NCI-H2196 (cell line): ENCODE measurements at regions not wholly inside any gene's neighbourhood (a gene's known extent, or its start where the extent isn't known, plus 50 kb on each side); places are given as distances from the start of the nearest gene placed in this dataset.
"Not testable (repeated sequence)": the region's sequence is repeated elsewhere in the genome, so short reads cannot be mapped to it uniquely, and the experiment has no call there.

ENCODE experiments used
- DNase-seq: peaks from one replicate; lab custom pipeline; 2025; ENCODE audit not compliant: unreplicated experiment; lab: John Stamatoyannopoulos, UW

DNA sequence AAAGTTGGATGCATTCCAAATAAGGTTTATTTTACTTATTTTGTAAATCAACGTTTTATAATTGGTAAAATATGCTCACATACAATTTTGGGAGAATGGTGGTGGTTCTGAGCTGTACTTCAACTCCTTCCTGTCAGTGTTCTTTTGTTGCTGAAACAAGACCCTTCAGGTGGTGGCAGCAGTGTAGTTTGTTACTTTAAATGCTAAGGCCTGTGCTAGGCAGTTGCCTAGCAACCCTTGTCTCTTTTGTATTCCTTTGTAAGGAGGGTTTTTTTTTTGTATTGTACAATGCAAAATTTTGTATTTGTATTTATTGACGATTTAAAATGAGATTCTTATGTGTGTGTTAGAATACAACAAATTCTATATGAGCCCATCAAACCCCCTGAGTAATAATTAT lies 166.0 kb upstream of the FAM98A start:
- no peak for DNase-seq

DNA sequence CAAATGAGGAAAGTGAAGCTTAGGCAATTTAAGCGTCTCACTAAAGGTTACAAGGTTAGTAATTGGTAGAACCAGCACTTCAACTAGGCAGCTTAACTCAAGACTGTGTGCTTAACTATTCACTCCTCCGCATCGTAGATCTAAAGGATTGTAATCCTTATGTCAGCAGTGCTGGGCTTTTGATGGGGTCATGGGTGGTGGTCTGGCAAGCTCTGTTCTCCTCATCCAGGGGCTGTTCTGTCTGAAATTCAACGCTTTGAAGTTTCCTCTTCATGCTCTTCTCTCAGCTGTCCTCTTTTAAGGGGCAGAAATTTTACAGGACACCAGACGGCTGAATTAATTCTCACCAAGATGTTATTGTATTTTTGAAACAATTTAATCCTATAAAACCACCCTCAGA lies 165.5 kb upstream of the FAM98A start:
- DNase-seq = no peak

DNA sequence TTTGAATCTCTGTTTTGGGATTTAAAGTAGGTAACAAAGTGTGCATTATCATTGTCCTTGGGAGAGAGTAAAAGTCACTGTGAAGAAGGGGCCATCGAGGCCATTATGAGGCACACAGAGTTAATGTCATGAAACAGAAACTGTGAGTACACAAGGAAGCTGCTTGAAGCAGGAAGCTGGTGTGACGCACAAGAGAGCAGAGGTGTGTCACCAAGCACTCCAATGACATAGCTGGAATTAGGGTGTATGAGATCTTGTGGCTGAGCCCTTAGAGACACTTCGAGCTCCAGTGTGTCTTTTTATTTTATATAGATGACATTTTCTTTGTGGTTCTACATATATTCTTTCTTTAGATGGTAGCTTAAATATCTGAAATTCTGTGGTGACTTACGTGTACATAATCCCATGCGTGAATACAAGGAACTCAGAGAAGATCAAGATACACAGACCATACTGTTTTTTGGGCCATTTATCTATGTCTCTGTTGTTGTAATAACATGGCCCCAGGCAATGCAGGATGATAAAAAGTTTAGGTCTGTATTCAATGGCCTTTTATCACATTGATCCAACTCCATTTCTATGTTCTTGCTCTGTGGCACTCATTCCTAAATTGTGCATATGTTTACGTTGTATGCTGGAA lies 164.7 kb upstream of the FAM98A start:
- no peak for DNase-seq

DNA sequence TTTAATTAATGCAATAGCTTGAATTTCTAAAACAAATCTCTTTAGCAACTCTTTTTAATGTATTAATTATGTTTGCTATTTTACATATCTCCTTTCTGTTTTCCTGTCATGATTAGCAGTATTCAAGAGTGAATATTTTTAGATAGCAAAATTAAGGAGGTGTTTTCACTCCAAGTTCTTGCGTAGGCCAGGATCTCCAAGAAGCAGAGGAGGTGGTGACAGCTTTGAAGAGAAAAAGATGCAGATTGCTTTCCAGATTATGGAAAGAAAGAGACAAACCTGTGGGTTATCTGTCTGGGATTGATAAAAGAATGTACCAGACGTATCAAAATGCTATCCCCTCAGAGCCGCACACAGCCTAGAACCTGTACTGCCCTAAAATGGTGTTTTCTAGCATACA lies 163.5 kb upstream of the FAM98A start:
- DNase-seq = no peak

DNA sequence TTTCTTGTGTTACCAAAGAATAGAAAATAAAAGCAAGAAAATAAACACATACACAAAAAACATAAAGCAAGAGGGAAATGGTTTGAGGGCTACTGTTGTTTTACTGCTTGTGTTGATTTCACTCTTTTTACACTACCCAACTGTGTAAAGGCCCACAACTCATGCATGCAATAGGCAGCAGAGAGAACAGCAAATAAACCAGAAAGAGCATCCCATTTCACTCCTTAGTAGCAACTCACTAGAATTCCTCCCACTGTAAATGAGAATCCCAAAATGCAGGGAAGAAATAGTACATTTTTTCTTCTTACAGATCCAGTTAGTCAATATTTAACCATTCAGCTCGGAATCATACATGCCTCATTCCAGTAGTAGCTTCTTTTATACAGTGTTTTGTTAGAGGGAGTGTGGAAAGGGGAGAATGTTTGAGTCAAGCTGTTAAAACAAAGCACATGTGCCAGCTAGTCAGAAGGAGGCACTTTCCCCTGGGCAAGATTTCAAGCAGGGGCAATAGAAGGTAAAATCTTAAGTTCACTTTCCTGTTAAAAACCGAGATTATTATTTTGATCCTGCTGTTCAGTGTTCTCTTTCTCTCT lies 147.2 kb upstream of the FAM98A start:
- DNase-seq = no peak

DNA sequence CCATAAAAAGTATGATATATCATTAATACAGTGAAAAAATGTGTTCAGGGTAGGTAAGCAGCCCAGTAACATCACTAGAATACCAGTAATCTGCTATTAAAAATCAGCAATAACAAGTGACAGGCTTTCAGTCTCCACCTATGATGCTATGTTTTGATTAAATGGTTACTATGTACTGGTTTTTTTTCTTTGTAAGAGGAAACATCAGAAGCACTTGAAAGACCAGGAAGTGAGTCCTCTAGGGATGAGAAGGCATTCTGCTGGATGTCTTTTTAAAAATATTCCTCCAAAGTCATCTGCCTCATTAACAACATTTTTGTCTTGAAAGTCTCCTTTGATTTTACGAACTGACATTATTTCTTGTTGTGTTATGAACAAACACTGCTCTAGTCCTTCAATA lies 136.0 kb upstream of the FAM98A start:
- no peak for DNase-seq

DNA sequence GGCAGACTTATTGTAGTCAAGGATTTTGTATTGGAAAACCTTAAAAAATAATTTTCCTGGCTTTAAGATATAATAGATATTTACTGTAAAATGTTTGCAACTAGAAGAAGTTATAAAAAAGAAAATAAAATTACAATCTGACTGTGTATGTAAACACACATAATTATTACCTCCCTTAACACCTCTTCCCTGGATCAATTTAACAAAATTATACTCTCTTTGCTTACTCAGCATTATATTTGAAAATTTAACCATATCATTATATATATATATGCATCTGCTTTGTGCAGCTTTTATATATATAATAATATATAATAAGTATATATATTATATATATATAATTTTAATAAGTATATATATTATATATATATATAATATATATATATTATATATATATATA lies 131.7 kb upstream of the FAM98A start:
- no peak for DNase-seq

DNA sequence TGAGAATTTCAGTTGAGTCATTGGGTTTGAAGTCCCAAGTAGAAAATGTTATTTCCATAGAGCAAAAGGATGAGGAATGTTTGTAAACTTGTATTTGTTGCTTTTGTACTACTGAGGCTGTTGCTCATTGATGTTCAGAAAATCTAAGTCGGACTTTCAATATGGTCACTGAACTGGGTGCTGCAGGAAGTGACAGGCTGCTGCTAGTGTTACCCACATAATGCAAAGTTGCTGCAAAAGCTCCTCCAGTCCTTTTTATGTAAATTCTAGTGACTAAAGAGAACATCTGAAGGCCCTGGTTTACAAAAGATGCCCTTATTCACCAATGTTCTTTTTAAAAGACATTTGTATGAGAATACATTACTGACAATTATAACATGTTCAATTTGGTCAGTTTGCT lies 131.1 kb upstream of the FAM98A start:
- no peak for DNase-seq

DNA sequence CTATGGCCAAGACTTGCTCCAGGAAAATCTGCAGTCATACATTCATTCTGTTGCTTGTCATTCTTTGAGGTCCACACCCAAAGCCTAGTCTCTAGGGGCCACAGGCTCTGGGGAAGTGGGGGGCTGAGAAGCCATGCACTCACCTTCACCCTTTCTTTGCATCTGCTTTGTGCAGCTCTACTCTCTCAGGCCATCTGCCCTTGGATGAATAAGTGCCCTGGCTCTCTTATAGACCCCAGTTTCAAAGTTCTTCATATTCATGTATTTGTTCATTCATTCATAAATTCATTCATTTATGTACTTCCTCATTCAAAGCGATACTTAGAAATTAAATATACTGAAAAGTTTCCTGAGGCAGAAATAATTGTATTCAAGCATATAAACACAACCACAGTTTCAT lies 130.3 kb upstream of the FAM98A start:
- no peak for DNase-seq

DNA sequence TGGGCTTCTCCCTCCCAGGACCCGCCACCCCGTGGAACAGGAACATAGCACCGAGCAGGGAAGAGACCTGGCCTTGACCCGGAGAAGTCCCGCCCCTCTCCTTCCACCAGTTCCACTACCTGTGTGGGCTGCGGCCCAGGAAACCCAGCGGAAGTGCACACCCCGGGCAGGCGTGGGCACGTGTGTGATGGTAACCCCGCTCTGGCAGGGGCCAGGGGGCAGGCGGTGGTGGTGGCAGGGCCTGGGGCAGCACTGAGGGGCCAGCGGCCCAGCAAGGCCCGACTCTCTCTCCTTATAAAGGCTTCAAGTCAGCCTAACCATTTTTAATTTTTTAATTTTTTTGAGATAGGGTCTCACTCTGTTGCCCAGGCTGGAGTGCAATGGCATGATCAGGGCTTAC lies 129.0 kb upstream of the FAM98A start:
- no peak for DNase-seq

DNA sequence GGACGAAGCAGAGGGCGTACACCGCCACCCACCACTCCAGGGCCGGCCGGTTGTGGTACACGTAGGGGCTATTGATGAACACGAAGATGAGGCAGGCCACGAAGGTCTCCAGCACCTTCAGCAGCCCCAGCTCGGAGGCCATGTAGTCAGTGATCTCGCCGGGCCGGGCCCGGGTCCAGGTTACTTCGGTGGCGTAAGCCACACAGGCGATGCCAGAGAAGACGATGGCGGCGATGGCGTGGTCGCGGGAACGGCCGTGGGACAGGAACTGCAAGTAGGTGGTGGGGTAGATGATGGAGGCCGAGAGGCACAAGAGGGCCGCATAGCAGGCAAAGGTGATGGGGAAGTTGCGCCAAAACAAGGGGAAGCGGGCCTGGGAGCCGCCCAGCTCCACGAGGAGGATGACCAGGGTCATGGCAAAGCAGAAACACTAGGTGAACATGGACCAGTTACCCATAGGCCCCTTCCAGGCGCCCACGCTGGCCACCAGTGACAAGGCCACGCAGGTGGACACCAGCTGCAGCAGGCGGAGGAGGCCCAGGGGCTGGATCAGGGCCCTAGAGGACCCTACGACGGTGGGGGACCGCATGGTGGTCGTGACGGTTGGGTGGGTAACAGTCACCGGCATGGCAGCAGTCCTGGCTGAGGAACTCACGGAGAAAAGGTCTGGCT lies 128.4 kb upstream of the FAM98A start:
- DNase-seq = no peak

DNA sequence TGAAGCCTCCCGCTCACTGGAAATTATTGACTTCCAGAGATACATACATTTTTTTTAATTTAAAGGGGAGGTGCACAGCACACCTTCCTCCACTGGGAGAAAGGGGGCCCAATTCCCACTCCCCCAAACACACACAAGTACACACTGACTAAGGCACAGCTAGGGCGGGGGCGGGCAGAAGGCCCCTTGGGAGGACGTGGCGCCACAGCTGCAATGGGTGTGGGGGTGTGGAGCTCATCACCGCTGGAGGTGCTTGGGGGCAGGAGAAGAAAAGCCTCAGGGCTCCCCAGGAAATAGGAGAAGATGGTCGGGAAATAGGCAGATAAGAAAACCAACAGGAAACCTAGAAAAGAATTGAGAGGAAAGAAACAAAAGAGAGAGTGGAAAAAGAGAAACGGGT lies 127.3 kb upstream of the FAM98A start:
- DNase-seq = no peak

DNA sequence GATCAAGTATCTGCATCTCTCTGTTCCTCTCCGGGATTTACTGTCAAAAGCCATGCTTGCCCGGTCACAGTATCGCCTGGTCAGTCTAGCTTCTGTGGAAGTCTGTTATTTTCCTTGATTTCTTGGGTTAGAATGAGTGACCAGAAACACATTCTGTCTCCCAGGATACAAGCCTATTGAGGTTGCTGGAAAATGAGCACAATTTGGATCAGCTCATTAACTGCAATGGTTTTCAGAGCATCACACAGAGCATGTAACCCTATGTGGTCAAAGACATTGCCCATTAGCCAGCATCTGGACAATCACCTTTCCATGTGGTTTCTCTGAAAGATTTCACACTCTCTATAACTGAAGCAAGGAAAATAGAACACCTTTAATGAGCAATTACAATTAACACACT lies 124.2 kb upstream of the FAM98A start:
- no peak for DNase-seq

DNA sequence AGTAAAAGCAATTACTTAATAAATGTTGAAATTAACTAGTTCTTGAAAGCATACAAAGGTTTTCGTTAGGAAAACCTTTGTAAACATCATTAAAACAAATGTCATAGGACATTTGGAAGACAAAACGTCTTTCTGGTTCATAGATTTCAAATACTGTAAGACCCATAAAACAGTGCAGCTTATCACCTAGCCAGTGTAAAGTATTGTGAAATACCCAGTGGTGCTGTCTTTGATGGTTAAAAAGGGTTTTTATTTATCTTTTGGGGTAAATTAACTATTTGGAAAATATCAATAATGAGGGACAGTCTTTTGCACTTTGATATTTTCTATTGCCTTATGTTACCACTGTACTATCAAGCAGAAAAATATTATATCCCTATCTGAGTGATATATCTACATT lies 120.0 kb upstream of the FAM98A start:
- no peak for DNase-seq

DNA sequence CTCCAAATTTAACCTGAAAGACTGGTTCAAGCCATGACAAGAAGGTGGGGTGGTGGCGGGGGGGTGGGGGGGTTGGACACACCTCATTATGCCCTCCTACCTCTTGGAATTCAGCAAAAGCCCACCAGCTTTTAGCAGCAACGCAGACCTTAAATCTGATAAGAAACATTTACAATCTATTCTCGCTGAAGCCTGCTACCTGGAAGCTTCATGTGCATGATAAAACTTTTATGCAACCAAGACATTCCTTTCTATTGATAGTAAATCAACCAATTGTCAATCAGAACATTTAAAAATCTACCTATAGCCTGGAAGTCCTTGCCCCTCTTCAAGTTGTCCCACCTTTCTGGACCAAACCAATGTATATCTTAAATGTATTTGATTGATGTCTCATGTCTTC lies 113.6 kb upstream of the FAM98A start:
- DNase-seq = no peak

DNA sequence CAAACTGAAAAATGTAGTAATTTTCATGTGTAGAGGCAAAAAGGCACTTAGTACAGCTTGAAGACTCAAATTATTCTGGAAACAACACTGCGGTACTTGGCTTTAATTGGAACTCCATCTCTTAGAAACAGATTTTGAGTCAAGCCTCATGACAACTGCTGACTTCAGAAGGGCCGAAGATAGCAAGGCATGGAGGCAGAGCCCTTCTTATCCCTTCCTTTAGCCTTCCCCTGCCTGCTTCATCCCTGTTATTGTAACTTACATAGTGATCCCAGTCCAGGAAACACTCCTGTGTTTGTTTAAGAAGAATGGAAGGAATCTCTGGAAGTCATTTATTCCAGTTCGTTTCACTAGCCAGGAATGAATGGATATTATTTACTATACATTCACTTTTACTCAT lies 110.9 kb upstream of the FAM98A start:
- no peak for DNase-seq

DNA sequence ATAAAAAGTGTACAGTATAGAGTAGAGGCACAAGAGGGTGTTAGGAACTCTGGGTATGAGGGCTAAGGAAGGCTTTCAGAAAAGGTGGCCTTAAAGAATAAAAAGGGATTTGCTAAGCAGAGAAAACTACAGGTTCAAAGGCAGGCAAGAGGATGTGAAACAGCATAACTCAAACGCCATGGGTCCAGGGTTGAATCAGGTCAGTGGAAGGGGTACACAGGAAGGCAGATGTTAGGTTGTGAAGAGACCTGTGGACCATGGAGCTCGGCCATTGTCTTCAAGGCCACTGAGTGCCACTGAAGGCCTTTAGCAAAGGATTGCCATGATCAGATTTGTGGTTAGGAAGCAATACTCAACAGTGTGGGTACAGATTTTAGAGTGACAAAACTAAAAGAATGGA lies 108.2 kb upstream of the FAM98A start:
- no peak for DNase-seq

DNA sequence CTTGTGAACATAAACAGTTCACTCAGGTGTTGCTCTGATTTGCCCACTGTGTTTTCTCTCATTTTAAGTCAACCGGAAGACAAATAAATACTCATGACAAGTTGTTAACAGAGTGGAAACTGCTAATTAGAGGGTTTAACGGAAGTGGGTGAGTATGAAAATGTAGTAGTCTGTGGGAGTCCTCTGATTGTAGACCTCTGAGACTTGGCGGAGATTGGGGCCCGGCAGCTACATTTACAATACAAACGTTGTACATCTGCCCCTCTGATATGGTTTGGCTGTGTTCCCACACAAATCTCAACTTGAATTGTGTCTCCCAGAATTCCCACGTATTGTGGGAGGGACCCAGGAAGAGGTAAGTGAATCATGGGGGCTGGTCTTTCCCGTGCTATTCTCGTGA lies 107.3 kb upstream of the FAM98A start:
- no peak for DNase-seq

DNA sequence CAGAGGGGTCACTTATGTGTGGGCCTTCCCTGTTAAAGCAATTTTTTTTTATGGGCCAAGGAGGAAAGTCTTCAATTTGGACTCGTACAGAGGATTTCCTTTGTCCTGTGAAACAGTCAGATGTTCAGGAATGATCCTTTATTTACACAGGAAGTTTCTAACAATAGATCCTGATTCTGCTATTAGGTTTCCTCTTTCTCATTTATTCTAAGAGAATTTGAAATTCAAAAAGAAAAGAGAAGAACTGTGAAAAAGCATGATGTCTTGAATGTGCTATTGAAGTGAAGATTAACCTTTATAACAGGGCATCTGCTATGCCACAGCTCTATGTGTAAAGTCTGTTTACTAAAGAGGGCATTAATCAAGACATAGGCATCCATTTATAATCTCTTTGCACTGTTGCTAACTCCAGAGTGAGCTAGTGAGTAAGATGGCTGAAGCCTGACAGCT lies 105.3 kb upstream of the FAM98A start:
- DNase-seq = no peak

DNA sequence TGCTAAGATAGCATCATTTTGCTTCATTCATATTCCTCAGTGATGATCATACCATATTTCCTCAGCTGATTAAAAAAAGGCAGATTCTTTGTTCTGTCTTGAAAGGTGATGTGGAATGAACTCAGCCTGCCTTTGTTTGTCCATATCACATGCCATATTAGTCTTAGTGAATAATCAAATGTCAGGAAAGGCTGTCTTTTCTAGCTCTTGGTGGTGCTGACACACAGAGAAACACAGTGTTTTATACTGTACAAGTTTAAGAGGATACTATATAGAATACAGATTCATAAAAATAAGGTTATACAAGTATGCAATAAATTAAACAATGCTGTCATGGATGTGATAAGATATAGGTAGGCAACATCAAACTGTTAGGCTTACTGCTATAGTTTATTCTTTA lies 97.1 kb upstream of the FAM98A start:
- DNase-seq = no peak

DNA sequence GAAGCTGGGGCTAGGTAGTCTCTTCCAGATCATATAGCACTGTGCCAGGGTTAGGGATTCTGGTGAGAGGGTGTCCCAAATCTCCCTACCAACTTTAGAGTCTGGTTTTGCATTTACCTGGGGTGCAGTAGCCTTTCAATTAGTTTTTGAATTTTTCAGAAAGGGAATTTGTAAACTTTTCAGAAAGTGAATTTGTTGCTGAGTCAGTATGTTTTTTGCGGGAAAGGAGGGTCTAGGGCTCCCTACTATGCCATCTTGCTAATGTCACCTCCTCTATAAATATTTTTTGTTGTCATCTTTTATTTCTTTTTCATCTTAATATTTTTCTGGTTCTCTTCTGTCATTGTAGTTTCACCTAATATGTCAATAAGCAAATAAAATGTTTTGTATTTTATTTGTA lies 95.8 kb upstream of the FAM98A start:
- DNase-seq = no peak

DNA sequence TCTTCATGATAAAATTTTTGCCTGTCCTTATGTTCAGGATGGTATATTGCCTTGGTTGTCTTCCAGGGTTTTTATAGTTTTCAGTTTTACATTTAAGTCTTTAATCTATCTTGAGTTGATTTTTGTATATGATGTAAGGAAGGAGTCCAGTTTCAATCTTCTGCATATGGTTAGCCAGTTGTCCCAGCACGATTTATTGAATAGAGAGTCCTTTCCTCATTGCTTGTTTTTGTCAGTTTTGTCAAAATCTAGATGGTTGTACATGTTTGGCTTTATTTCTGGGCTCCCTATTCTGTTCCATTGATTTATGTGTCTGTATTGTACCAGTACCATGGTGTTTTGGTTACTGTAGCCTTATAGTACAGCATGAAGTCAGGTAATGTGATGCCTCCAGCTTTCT lies 91.6 kb upstream of the FAM98A start:
- DNase-seq = not testable (repeated sequence)

DNA sequence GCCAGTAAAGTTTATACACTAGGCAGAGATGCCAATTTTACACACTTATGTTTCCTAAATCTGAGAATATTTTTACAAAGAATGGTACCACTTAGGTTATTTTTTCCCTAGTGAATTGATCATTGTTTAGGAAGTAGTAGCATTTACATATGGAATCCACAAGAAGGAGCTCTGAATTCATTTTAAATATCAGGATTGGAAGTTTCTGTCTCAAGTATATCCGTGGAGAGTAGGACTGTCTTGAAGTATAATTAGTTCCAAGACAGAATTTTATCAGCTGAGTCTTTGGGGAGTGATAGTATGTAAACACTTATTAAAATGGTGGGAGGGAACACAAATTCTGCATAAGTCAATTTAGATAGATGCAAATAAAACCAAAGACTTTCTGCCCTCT lies 82.3 kb upstream of the FAM98A start:
- no peak for DNase-seq
